ENCODE measurements at regions not wholly inside any gene's neighbourhood (a gene's known extent, or its start where the extent isn't known, plus 50 kb on each side); places are given as distances from the start of the nearest gene placed in this dataset.

- no peak for DNase-seq
Observed at GRCh38 chr21:36555199-36555800, 75.4 kb upstream of the CLDN14 start.

GRCh38 chr21:36557316-36557715, 77.4 kb upstream of the CLDN14 start:
- no peak for DNase-seq

DNA sequence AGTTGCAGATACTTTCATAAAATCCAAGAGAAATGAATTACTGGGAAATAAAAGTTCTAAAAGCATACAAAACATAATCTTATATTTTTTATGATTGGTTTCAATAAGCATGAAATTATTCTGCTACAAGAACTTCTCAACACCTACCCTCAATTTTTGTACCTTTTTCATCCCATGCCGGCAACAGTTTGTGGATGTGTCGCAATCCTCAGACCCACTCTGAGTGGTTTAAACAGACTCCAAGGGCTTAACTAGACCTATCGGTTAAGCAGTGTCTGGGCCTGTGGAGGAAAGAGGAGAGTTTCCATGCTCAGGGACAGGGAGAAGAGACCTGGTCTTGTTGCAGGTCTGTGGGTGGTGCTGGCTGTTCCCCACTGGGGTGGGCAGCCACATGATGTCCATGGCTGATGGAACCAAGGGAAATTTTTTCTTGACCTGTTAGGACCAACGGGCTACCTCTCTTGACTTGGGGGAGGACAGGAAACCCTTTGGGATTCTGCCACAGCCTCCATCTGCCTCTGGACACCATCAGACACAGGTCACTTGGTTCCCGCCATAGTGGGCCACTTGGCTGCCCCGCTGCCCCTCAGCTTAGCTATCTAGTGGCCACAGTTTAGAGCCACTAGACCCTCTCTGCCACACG, 81.1 kb upstream of the CLDN14 start:
- no peak for DNase-seq

DNA sequence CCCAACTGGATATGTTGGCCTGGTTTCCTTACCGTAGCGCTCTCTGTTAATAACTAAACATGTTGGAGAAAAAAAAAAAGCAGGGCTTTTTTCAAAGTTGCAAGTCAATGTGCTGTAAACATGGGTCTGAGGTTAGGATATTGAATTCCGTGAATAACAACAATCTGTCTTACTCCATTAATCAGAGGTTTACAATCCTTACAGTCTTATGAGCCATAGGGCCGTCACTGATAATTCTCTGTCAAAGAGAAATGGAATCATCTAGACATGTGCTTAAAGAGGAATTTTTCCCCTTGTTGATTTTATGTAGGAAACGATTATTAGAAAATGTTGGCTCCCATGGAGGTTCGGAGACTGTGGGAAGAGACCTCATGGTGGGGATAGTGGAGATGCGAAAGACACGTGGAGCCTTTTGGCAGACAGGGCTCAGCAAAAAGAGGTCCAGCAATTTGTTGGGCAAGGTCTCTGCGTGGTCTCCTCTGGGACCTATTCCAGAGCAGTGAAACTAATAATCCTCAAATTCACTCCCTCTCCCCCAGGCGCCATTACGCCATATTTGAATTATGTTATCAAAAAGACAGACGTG, 83.5 kb upstream of the CLDN14 start:
- DNase-seq = no peak

DNA sequence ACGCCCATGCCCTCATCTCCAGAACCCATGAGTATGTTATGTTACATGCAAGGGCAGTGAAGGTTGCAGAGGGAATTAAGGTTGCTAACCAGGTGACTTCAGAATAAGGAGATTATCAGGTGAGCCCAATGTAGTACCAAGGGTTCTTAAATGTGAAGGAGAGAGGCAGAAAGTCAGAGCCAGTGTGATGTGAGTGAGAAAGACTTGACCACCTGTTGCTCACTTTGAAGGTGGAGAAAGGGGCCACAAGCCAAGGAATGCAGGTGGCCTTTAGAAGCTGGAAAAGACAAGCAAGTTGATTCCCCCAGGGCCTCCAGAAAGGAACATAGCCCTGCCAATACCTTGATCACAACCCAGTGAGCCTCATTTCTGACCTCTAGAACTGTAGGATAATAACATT, 84.7 kb upstream of the CLDN14 start:
- DNase-seq = no peak

DNA sequence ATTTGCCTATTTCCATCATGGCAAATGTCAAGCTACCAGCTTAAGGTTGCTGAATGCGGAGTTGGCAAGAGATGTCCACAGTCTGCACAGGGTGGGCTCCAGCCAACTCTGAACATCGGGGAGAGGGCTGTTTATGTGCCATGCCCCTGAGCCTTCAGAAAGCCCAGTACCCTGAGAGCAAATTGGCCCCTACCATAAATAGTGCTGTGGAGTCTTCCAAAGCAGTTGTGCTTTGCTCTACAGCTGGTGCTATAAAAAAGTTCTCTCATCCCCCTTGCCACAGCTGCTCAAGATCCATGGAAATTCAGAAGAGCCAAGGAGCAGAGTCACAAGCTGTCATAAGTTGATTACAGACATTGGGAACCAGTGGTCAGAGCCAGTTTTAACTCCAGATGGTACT, 85.6 kb upstream of the CLDN14 start:
- DNase-seq = no peak

GRCh38 chr21:36566644-36567043, 86.7 kb upstream of the CLDN14 start:
- DNase-seq = no peak

DNA sequence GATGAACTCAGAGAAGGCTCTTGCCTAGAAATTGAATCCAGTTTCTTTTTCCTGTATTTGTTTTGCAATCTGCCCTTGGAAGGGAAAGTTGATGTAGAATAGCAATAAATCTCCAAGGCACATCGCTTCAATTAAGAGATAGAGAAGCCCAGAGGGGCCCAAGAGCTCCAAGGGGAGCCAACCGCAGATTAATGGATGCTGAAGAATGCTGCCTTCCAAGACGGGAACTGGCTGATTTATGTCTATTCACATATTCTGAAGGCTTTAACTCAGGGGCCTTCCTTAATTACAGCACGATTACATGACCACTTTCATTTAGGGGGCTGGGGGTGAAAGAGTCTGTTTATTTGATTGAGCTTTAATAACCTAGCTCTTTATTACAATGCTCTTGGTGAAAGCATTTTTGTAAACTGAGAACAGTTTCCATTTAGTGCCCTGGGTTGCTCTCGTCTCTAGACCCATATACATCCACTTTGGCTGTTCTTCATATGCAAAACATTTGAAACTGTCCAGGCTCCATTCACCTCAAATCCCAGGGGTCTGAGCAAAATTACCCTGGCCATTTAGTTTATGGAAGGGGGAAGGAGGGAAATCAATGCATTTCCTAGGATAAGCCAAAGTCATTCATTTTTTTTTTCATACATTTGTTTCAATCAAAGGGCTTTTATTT, 87.4 kb upstream of the CLDN14 start:
- no peak for DNase-seq

- no peak for DNase-seq
Observed at GRCh38 chr21:36569511-36569910, 89.6 kb upstream of the CLDN14 start.

DNA sequence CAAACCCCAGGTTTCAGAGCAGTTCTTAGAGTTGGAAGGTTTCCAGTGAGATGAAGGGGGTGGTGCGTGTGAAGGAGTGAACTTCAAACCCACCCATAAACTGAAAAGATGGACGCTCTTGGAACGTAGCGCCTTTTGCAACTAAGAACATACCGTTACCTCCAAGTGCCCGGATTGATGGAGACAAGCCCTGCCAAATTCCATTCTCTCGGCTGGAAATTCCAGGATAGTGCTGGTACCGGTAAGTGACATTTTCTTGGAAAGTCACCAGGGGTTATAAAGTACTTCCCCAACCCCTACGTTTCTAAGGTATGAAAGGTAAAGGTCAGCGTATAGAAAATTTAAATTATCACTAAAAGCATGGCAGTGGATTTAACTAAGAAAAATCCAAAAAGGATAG, 91.6 kb upstream of the CLDN14 start:
- DNase-seq = no peak

GRCh38 chr21:36572039-36572438, 92.1 kb upstream of the CLDN14 start:
- no peak for DNase-seq

- no peak for DNase-seq
Observed at GRCh38 chr21:36575306-36575705, 95.4 kb upstream of the CLDN14 start.

DNA sequence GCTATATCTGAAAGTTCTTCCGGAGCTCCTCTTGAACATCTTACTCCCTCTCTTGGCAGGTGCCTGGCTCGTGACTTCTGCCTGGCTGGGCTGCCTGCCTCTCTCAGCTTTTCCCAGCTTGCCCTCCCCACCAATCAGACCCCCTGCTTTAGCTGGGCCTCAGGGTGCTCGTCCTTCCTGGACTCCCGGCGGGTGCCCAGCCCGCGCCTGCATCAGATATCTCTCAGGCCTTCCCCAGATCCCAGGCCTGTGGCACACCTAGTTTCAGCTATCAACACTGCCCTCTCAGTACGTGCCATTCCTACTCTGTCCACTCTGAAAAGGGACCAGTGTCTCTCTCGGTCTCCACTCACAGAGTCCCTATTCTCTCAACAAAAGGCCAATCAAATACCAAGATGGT, 96.5 kb upstream of the CLDN14 start:
- DNase-seq = no peak

GRCh38 chr21:36579898-36580297, 100.0 kb upstream of the CLDN14 start:
- no peak for DNase-seq

DNA sequence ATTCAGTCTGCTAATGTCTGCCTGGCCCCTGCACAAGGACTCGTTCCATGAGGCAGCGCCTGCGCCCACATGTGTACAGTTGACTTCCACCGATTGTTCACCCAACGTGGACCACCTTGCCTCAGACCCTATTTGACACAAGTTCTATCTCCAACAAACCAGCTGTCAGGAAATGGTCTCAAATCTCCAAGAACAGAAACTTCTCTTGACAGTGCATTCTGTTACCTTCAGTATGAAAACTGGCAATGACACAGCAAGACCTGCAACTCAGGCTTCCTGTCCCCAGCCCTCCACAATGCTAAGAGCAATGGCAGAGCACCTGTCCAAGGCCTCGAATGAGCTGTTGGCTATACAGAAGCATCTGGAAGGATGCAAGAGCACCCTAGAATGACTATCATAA, 102.3 kb upstream of the CLDN14 start:
- no peak for DNase-seq

- no peak for DNase-seq
Observed at GRCh38 chr21:36583591-36583990, 103.7 kb upstream of the CLDN14 start.

- DNase-seq = peak; percentile 33 to 52
Observed at GRCh38 chr21:36584980-36585940, 105.3 kb upstream of the CLDN14 start.

DNA sequence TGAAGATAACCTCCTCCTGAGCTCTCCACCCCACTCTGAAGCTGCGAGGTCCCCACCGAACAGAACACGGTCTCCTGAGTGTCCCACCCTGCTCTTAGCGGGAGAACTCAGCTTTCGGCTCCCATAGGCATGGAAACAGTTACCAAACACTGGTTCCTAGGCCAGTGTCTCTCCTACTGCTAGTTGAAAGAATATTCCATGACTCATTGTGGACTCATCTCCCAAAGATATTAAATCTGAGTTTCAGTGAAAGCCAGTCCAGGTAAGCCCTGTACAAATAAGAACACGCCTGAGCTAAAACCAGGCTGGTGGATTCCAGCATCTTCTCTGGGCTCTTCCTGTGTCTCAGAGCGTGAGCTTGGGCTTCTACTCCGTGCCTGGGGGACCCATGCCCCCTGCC, 107.5 kb upstream of the CLDN14 start:
- no peak for DNase-seq

GRCh38 chr21:36589352-36589971, 109.5 kb upstream of the SIM2 start:
- DNase-seq = peak; percentile 40 to 45

- DNase-seq = no peak
Observed at GRCh38 chr21:36591326-36591970, 107.5 kb upstream of the SIM2 start.

- DNase-seq = no peak
Observed at GRCh38 chr21:36596174-36596573, 102.7 kb upstream of the SIM2 start.

DNA sequence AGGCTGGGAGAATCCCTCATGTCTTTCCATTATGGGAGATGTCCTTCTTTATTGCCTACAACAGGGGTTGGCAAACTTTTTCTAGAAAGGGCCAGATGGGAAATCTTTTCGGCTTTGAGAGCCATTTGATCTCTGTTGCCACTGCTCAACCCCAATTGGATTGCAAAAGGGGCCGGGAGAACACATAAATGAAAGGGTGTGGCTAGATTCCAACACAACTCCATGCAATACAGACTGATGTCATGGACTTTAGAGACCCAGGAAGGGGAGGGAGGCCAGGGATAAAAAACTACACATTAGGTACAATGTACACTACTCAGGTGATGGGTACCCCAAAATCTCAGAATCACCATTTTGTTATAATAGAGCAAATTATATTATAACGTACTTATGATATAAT, 97.6 kb upstream of the SIM2 start:
- no peak for DNase-seq

All from Kasumi-1 (cell line).